Osteocyte (in vitro differentiated cells): ENCODE measurements at regions not wholly inside any gene's neighbourhood (a gene's known extent, or its start where the extent isn't known, plus 50 kb on each side); places are given as distances from the start of the nearest gene placed in this dataset.
"Not testable (repeated sequence)": the region's sequence is repeated elsewhere in the genome, so short reads cannot be mapped to it uniquely, and the experiment has no call there.

Experiments
- DNase-seq: peaks from one replicate; pipeline ENCODE4 v3.0.0; 2021; ENCODE audit warnings: mixed read lengths; ENCODE audit not compliant: unreplicated experiment; ENCODE audit errors: extremely low spot score
- H3K27ac Mint-ChIP-seq: one replicate; pipeline ENCODE4 v1.8.0; 2021; ENCODE audit warnings: mild to moderate bottlenecking, mixed read lengths; ENCODE audit not compliant: unreplicated experiment
- H3K27me3 Mint-ChIP-seq: one replicate; pipeline ENCODE4 v1.8.0; 2021; ENCODE audit warnings: mixed read lengths; ENCODE audit not compliant: unreplicated experiment
- H3K36me3 Mint-ChIP-seq: one replicate; pipeline ENCODE4 v1.8.0; 2021; ENCODE audit warnings: mixed read lengths; ENCODE audit not compliant: unreplicated experiment
- H3K4me1 Mint-ChIP-seq: one replicate; pipeline ENCODE4 v1.8.0; 2021; ENCODE audit warnings: mixed read lengths; ENCODE audit not compliant: unreplicated experiment
- H3K4me3 Mint-ChIP-seq: one replicate; pipeline ENCODE4 v1.8.0; 2021; ENCODE audit warnings: mild to moderate bottlenecking, moderate library complexity, mixed read lengths; ENCODE audit not compliant: unreplicated experiment
- H3K9me3 Mint-ChIP-seq: one replicate; pipeline ENCODE4 v1.8.0; 2021; ENCODE audit warnings: mixed read lengths; ENCODE audit not compliant: unreplicated experiment
- CTCF ChIP-seq: fragments of 200-600 bp; sonication (generic); IDR thresholded peaks from 2 replicates; pipeline ENCODE4 v1.5.0; 2021; ENCODE audit warnings: antibody characterized with exemption, mild to moderate bottlenecking, moderate library complexity

- Mint-ChIP-seq H3K9me3 (peaks cover 27% of the 10 kb centered on the region), H3K36me3 (no peaks in the 10 kb centered on the region), H3K4me1 (no peaks in the 10 kb centered on the region), H3K27ac (no peak overlapping the region), H3K27me3 (no peaks in the 10 kb centered on the region), H3K4me3 (no peak overlapping the region)
- TF ChIP-seq CTCF, result no peak
- DNase-seq, result no peak
These were observed 371.8 kb upstream of the SALL1 start for GRCh38 chr16:51522902-51523301.

- H3K27ac Mint-ChIP-seq, H3K27me3 Mint-ChIP-seq, H3K4me3 Mint-ChIP-seq, DNase-seq, H3K4me1 Mint-ChIP-seq, H3K36me3 Mint-ChIP-seq: not testable (repeated sequence)
- peaks cover 22% of the 10 kb centered on the region for H3K9me3 Mint-ChIP-seq
These were observed 365.9 kb upstream of the SALL1 start for GRCh38 chr16:51516960-51517359.

- no peak for TF ChIP-seq CTCF
- no peaks in the 10 kb centered on the region for H3K36me3 Mint-ChIP-seq
- H3K4me3 Mint-ChIP-seq, result no peak overlapping the region
- peaks cover 20% of the 10 kb centered on the region for H3K9me3 Mint-ChIP-seq
- no peaks in the 10 kb centered on the region for H3K4me1 Mint-ChIP-seq
- DNase-seq, result no peak
- H3K27me3 Mint-ChIP-seq, result no peaks in the 10 kb centered on the region
- H3K27ac Mint-ChIP-seq, result no peak overlapping the region
These were observed 359.3 kb upstream of the SALL1 start for GRCh38 chr16:51510416-51510815.

GRCh38 chr16:51509336-51509735 lies 358.3 kb upstream of the SALL1 start:
- H3K27ac Mint-ChIP-seq, result no peak overlapping the region
- DNase-seq, result no peak
- H3K27me3 Mint-ChIP-seq, result no peaks in the 10 kb centered on the region
- no peak overlapping the region for H3K4me3 Mint-ChIP-seq
- H3K36me3 Mint-ChIP-seq, result no peaks in the 10 kb centered on the region
- peaks cover 16% of the 10 kb centered on the region for H3K9me3 Mint-ChIP-seq
- no peak for TF ChIP-seq CTCF
- no peaks in the 10 kb centered on the region for H3K4me1 Mint-ChIP-seq

GRCh38 chr16:51508490-51509212 lies 357.6 kb upstream of the SALL1 start:
- TF ChIP-seq CTCF, result no peak
- Mint-ChIP-seq H3K27ac (no peak overlapping the region), H3K4me1 (no peaks in the 10 kb centered on the region), H3K9me3 (peaks cover 12% of the 10 kb centered on the region), H3K36me3 (no peaks in the 10 kb centered on the region), H3K27me3 (no peaks in the 10 kb centered on the region), H3K4me3 (no peak overlapping the region)
- DNase-seq, result no peak
